GM21619 (cell line): ENCODE measurements at regions not wholly inside any gene's neighbourhood (a gene's known extent, or its start where the extent isn't known, plus 50 kb on each side); places are given as distances from the start of the nearest gene placed in this dataset.

Source experiments
- ATAC-seq: cut with Tn5 transposase; IDR thresholded peaks from one replicate; pipeline ENCODE4 v1.9.1; 2021; ENCODE audit not compliant: unreplicated experiment

- no peak for ATAC-seq
Measured at GRCh38 chr1:186736971-186737685, 56.9 kb upstream of the PTGS2 start.

GRCh38 chr1:186735463-186735862, 55.2 kb upstream of the PTGS2 start:
- no peak for ATAC-seq

- ATAC-seq: no peak
Measured at GRCh38 chr1:186730951-186731729, 50.9 kb upstream of the PTGS2 start.
